ENCODE measurements at regions not wholly inside any gene's neighbourhood (a gene's known extent, or its start where the extent isn't known, plus 50 kb on each side); places are given as distances from the start of the nearest gene placed in this dataset.

DNA sequence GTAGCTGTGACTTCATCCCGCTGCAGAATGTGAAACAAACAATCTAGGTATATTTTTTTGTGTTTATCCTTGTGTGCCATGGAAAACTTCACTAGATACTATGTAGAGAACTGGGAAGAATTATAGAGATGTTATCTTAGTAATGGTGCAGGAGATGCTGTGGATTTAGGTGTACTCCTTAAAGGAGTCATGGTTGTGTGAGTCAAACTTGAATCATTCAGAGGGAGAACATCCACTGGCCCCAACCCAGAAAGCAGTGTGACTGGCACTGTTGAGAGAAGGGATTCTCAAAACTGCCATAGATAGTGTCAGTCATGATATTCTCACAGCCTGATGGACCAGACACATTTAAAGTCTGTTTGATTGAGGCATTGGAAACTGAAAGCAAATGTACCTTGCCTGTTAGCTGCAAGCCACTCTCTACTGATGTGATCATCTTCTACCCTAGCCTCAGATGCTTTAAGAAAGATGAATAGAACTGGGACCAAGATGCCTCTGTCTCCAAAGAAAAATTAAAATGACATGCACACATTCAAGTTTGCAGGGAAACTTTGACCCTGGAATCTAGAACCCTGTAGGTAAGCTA is 754.6 kb downstream of the MRPL39 start:
- no peak for DNase-seq

DNA sequence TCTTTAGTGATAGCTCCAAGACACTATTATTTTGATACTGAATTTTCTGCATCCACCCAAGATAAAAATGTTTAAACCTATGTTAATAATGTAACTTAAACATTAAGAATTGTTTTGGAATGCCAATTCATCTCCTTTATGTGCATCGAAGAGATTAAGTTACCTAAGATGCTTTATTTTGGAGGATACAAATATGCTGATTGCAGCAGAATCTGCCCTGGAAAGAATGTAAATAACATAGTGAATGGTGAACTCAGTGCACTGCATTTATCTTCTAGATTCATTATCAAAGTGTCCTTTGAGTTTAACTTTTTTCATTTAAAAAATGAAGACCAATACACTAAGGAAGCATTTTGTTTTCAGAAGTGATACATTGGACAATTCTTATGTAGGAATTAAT is 757.2 kb downstream of the MRPL39 start:
- DNase-seq: no peak

DNA sequence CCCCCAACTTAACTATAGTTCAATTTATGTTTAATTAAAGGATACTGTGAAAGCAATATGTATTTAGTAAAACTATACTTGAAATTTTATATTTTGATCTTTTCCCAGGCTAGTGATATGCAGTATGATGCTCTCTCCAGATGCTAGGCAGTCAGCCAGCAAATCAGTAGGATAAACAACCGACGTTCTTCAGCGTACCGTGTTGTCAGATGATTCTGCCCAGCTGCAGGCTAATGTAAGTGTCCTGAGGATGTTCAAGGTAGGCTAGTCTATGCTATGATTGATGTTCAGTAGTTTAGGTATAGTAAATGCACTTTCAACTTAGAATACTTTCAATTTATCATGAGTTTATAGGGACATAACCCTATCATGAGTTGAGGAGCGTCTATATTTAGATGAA is 762.6 kb downstream of the MRPL39 start:
- no peak for DNase-seq

DNA sequence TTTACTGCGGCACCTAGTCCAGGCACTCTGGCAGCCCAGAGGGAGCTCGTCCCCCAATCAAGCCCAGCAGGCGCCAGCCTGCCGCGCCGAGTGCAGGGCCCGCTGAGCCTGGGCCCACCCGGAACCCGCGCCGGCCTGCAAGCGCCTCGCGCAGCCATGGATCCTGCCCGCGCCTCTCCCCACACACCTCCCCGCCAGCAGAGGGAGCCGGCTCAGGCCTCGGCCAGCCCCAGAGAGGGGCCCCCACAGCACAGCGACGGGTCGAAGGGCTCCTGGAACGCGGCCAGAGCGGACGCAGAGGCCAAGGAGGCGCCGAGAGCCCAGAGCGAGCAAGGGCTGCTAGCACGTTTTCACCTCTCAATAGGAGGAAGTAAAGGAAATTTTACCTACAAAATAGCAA is 767.0 kb downstream of the MRPL39 start:
- DNase-seq: no peak

- DNase-seq: no peak
Measured at GRCh38 chr21:24832961-24833360, 774.3 kb downstream of the MRPL39 start.

DNA sequence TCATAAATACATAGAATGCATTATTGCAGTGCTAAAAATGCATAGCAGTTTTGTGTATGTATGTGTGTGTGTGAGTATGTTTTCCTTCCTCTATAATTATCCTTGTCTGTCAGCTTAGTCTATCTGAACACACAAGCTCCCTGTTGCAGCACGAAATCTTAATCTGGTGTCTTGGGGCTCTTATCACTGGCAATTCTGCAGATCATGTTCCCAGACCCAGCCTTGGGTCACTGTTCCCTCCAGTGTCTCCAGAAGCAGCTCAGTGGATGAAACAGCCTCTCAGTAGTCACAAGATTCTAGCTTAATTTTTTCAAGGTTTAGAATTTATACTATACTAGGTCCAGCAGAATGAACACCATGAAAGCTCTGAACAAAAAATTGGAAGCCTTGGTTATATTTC is 777.9 kb downstream of the MRPL39 start:
- no peak for DNase-seq

GRCh38 chr21:24826822-24827221 is 780.5 kb downstream of the MRPL39 start:
- DNase-seq: no peak

DNA sequence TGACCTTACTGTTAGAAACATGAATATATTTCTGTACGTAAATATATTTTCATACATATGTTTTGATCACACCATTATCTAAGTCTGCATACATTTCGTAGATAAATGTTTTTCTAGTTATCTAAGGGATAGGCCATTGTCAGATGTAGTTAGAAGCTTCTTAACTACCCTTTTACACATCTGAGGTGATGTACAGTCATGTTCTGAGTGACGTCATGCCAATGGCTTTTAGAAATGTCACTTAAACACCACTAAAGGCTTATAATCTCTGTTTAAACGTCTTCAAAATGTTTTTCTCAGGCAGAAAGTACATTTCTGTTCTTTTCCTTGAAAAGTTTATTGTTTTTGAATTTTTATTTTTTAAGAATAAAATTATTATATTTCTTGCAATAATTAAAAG is 781.9 kb downstream of the MRPL39 start:
- DNase-seq: no peak

- no peak for DNase-seq
Measured at GRCh38 chr21:24824209-24824608, 783.1 kb downstream of the MRPL39 start.

DNA sequence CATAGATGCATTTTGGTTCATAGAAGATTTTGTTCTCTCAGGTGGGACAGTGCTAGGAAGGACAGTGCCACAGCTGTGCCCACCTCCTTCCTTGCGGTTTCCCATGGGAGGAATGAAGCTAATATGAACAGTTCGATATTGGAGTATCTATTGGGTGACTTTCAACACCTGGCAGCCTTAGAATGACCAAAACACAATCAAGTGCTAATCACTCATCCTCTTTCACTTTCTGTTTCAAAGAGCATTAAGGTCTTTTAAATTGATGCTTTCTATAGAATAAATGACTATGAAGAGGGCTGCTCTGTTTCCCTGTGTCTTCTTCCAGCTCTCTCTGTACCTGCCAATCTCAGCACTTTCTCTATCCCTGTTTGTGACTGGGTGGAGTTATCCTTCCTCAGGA is 784.0 kb downstream of the MRPL39 start:
- no peak for DNase-seq

GRCh38 chr21:24785033-24785432 is 822.2 kb downstream of the MRPL39 start:
- DNase-seq: no peak

- no peak for DNase-seq
Measured at GRCh38 chr21:24781146-24781545, 826.1 kb downstream of the MRPL39 start.

DNA sequence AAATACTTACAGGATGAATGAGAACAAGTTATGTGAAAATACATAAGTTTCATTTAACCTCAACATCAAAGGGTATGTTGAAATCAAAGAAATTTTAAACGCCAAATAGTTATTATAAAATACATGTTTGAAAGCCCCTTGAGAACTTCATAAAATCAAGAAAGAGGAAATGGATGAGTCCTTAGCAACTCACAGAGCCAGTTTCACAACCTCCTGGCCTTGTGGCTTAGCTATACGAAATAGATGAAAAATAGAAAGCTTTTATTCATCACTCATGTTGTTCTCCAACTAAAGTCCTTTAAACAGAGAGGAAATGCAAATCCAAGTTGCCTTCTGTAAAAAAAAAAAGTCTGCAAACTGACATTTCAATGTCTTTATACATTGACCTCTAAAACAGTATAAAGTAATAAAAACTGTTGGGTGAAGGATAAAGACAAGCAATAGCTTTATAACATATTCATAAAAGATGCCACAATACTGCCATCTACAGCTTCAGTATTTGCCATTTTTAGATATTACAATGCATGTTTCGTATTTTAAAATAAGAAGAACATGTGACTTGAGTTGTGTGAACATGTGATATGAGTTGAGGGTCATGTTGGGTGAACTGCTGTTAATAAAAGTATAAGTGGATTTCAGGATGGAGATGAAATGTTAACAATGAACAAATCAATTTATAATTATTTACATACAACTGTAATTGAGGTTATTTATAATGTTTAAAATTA is 847.8 kb downstream of the MRPL39 start:
- no peak for DNase-seq

GRCh38 chr21:24738063-24738462 is 869.2 kb downstream of the MRPL39 start:
- no peak for DNase-seq

- DNase-seq: no peak
Measured at GRCh38 chr21:24737296-24737850, 869.9 kb downstream of the MRPL39 start.

- DNase-seq: no peak
Measured at GRCh38 chr21:24730661-24731060, 876.6 kb downstream of the MRPL39 start.

DNA sequence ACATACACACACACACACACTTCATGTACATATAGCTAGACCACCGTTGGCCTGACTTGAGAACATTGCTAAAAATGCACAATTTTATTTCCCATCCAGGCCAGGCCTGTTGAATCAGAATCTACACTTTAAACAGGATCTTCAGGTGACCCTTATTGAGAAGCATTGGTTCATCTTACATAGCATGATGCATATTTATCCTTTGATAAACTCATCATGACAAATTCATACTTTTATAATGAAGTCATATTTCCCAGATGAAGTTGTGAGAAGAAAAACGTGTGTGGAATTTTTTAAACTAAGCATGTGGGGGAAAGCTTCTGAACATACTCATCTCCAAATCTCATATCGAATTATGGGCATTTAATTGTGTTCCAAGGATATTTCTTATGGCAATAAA is 877.7 kb downstream of the MRPL39 start:
- no peak for DNase-seq

DNA sequence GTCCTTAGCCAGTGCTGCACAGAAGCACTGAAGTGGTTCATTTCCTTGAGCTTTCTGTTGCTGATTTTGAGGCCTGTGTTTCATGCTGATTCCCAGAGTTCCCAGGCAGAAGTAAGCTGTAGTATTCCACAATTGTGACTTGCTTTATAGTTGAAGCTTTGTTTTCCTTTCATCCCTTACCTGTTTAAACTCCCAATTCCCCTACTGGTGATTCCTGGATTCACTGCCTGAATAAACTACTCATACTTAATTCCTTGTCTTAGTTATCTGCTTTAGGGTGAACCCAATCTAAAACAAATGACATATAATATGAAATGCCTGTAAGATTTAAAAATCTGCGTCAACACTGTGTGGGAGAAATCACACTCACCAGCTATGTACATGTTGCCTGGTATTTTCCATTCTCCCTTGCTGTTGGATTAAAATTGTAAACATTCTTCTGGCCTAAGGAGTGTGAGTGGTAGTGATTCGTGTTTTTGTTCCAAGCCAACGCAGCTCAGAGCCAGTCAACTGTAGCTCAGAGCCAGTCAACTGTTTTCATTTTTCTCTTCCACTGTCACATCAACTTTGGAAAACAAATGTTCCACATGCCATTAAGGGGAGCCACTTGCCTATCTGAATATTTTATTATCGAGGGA is 879.4 kb downstream of the MRPL39 start:
- DNase-seq: no peak

GRCh38 chr21:24716281-24716918 is 890.9 kb downstream of the MRPL39 start:
- no peak for DNase-seq

GRCh38 chr21:24714646-24715200 is 892.6 kb downstream of the MRPL39 start:
- no peak for DNase-seq

- DNase-seq: no peak
Measured at GRCh38 chr21:24705201-24705600, 902.1 kb downstream of the MRPL39 start.

DNA sequence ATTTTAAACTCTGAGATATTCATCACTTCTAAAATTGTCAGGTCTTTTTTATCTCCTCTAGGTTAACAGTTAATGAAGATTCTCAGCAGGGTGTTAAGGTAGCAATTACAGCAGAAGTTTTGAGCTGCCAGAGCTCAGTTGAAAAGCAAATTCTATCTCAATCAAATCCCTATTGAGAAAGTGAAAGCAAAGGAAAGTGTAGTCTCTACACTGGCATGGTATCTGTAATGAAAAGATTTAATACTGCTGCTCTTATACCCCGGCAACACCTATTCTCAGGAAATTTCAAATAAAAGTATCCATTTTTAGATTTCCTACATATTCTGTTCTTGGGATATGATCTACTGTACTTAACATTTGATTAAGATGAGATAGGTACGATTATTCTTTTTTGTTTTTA is 913.5 kb downstream of the MRPL39 start:
- no peak for DNase-seq

DNA sequence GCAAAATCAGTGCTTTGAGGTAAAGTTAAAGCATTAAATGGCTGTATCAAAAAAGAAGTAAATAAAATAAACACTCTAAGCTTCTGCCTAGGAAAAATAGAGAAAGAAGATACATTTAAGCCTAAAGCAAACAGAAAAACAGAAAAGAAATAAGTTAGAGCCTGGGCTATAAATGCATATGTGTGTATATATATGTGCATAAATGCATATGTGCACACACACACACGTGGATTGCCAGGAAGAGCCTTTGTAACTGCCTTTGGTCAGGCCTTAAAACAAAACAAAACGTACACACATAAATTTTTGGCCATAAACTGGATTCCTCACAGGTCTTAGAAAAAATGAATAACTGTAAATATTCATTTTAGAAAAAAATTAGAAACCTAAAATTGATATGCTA is 925.8 kb downstream of the MRPL39 start:
- no peak for DNase-seq
